HT-29 (cell line): ENCODE measurements at regions not wholly inside any gene's neighbourhood (a gene's known extent, or its start where the extent isn't known, plus 50 kb on each side); places are given as distances from the start of the nearest gene placed in this dataset.
"Not testable (repeated sequence)": the region's sequence is repeated elsewhere in the genome, so short reads cannot be mapped to it uniquely, and the experiment has no call there.

Experiments
- DNase-seq: peaks from one replicate; pipeline ENCODE4 v3.0.0-alpha.2; 2015; ENCODE audit warnings: low spot score

DNA sequence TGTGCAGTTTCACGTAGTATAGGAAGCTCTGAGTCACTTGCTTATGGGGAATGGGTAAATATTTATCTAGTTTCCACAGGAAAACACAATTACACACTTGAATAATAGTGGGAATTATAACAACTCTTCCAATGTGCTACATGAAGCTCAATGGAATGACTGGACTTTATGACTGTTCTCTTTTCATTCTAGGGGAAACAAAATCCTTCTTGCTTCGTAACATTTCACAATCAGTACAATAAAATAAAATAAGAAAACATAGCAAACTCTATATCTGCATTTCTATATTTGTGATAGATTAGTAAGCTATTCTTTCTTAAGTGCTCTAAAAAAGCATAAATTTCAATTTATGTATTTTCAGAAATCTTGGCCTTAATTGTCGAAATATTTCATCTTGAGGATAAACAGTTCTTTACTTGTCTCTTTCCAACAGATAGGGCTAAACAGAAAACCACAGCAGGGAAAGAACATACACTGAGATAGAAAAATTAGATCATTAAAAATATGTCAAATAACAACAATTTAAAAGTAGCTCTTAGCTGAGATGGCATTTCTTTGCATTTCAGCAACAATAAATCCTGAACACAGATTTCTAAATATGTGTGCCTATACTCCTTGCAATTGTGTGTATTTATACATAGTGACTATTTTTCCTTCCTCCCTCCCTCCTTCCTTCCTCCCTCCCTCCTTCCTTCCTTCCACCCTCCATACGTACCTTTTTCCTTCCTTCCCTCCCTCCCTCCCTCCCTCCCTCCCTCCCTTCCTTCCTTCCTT is 395.5 kb upstream of the KCNMB2 start:
- no peak for DNase-seq

DNA sequence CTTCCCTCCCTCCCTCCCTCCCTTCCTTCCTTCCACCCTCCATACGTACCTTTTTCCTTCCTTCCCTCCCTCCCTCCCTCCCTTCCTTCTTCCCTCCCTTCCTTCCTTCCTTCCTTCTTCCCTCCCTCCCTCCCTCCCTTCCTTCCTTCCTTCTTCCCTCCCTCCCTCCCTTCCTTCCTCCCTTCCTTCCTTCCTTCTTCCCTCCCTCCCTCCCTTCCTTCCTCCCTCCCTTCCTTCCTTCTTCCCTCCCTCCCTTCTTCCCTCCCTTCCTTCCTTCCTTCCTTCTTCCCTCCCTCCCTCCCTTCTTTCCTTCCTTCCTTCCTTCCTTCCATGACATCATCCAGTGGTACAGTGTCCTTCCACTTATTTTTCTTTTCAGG is 394.9 kb upstream of the KCNMB2 start:
- DNase-seq: not testable (repeated sequence)

DNA sequence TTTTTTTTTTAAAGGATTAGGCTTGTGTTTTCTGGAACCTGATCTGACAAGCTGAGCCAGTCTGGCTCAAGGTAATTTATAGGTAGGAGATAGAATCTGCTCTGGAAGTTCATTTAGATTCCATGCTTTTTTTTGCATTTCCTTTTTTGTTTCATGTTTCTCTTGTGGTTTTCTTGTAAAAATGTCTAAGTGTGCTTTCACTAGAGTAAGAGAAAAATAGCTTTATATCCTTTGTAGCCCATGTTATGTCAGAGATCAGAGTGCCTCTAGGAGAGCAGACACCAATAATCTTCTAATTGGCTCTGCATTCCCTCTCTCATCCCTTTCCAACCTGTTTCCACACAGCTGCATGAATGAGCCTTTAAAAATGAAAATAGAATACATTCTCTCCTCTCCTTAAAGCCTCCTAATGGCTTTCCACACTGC is 389.8 kb upstream of the KCNMB2 start:
- peak; percentile 49 for DNase-seq

DNA sequence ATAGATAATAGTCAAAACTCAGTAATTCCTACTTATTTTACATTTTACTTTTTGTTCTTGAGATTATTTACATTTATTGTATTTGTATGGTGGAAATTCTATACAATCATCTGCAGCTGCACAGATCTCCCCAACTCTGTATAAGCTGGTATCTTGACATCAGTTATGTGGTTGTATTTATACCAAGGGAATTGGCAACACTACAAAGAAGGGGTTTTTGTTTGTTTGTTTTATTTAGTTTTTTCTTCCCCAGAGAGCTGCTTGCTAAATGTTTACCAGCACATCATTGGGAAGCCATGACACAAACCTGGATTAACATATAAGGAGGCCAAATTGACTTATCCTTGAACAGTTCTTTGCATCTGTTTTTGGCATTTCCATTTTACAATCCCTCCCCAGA is 389.2 kb upstream of the KCNMB2 start:
- no peak for DNase-seq

DNA sequence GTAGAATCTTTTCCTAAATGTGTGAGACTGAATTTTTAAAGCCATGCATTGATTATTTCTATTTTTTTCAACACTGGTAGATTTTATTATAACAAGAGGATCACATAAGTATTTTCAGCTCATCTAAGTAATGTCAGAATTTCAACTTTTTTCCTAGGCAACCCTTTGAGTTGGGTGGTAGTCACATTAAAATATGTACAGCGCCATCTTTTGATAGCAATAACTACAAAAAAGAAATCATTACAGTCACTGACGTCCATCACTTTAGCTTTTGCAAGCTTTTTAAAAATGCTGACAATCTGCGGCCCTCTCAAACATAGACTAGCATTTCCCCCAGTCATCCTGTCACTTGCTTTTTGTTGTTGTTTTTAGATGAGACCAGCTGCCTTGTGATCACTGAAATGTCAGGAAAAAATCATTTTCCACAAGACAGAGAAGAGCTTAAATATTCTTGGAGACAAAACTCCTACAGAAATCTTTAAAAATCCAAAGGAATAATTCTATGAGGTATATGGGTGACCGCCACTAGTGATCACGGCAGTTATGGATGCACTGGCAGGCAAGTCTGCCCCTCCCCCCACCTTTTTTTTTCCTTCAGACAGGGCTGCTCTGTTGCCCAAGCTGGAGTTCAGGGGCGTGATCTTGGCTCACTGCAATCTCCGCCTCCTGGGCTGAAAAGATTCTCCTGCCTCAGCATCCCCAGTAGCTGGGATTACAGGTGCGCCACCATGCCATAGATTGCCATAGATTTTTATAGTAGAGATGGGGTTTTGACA is 384.0 kb upstream of the KCNMB2 start:
- no peak for DNase-seq

DNA sequence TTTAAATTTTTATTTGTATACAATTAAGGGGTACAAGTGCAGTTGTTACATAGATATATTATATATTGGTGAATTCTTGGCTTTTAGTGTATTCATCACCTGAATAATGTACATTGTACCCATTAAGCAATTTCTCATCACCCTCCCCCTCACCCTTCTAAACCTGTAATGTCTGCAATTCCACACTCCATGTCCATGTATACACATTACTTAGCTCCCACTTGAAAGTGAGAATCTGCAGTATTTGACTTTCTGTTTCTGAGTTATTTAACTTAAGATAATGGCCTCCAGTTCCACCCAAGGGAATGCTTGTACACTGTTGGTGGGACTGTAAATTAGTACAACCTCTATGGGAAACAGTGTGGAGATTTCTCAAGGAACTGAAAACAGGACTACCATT is 383.2 kb upstream of the KCNMB2 start:
- no peak for DNase-seq

DNA sequence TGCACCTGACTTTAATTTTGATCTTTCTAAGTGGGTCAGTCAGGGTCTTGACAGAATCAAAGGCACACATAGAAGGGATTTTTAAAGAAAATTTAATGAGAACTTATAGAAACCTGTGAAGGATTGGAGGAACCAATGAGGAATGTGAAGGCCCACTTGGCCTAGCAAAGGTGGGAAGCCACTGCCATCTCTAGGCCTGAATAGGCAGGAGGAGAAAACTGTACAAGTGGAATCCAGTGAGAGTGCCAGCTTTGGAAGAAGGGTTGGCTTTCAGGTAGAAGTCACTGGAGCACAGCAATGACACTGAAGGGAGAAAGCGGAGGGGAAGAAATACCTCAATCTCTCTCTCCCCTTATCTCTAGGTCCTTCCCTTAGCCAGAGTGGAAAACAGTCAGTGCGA is 380.7 kb upstream of the KCNMB2 start:
- no peak for DNase-seq

DNA sequence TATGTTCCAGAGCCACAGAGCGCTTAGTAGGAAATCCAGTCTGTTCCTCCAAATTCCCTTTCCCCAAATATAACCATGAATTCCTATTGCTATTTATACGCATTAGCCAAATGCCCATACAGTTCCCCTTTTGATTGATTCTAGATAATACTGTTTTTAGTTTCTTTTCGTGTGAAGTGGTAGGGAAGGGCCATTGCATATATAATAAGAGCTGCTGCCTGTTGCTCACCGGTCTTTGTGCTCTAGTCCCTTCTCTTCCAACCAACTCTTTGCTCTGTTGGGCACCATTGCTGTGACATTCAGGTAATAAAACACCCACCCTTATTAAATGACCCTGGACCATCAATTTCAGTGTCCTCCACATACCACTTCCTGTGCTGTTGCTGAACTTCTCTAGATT is 379.9 kb upstream of the KCNMB2 start:
- DNase-seq: no peak

DNA sequence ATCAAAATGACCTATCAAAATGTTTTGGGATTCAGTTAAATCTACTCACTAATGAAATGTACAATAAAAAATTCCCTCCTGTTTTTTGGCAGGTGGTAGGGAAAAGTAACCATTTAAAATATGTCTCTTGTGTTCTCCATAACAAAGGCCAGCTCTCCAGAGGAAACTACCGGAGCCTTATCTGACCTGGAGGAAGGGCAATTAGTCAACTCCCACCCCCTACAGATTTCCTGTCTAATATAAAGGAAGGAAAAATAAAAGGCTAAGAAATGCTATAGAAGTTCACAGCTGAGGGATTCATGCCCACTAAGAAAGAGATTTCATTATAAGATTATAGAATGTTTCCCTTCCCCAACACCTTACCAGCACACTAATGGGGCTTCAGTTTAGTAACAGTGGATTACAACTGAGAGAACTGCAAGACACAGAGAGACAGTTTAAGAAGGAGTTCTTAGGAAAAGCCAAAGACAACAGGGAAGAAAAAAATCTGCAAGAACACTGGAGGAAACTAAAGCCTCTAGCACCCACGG is 376.5 kb upstream of the KCNMB2 start:
- DNase-seq: no peak

DNA sequence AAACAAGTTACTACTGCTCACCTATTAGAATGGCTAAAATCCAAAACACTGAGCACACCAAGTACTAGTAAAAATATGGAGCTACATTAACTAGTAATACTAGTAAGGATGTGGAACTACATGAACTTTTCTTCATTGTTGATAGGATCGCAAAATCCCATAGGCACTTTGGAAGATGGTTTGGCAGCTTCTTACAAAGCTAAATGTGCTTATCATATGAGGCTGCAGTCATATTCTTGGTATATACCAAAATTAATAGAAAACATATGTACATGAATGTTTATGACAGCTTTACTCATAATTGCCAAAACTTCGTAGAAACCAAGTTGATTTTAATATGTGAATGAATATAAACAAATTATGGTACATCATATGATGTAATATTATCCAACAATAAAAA is 366.8 kb upstream of the KCNMB2 start:
- DNase-seq: no peak

DNA sequence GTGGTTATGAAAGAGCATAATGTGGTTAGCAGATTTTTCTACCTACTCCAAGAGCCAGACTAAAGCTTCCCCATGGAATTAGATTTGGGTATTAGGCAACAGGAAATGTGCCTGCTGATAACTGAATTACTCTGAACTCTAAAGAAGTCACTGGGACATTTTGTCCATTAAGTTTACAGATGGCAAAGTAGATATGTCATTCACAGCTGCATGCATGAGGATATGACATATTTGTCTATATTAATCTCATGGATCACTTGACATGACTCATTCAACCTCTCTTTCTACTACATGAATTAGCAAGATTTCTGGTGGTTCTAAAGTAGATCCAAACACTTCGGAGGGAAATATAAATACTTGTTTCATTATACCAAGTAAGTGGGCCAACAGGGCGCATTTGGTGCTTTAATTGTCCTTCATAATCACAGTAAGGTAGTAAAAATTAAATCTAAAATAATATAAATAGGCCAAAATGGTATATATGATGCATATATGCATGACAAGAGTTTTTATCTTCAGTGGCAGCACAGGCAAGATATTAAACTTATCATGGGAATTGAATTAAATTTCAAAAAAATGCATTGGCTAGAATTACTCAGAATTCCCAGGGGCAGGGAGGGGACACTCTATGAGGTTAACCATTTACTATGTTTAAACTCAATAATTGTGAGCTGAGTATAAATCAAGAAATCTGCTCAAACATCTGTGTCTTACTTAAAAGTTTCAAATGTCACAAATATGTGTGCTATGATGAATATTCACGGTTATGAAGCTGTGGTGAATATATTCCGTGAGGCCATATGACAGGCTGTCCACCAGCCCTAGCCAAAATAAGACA is 365.3 kb upstream of the KCNMB2 start:
- DNase-seq: peak; percentile 61

DNA sequence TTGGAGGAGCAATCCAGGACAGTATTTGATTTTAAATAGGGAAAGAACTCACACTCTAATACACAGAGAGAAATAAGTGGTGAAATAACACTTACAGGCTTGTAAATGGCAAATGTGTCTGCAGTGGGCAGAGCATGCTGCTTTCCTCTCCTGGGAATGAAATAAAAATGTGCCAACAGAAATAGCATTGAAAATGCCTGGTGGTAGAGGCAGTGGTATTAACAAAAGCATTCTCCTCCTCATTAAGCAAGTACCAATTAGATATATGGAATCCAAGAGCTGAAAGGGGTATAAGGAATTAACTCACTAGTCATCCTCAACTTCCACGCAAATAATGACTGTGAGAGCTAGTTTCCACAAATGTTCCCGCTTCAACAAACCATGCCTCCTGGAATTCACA is 364.1 kb upstream of the KCNMB2 start:
- no peak for DNase-seq

DNA sequence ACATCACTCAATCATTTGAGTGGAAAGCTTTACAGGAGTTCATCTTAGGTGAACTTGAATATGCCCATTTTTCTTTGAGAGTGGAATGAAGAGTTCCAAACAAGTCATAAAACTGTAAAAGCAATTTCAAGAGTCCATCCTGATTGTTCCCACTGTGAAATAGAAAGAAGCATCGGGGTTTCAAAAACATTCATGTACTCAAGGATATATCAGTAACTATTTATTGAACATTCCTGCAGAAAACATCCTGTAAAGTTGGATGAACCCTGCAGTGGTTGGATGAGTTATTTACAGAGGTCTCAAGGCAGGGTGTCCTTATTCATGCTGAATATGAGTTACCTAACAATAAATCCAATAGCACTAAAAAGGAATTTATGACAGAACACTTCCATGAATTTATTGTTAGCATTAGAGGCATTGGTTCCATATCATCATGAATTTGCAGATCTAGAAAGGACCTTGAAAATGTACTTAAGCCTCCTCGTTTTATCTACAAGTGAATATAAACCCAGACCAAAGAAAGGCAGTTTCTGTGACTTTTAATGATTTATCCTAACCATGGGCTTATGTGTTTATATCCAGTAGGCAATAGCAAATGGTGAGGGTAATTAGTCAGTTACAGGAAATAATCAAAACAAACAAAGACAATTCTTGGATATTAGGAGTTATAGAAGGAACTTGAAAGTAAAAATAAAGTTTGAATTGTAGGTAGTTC is 361.9 kb upstream of the KCNMB2 start:
- no peak for DNase-seq

DNA sequence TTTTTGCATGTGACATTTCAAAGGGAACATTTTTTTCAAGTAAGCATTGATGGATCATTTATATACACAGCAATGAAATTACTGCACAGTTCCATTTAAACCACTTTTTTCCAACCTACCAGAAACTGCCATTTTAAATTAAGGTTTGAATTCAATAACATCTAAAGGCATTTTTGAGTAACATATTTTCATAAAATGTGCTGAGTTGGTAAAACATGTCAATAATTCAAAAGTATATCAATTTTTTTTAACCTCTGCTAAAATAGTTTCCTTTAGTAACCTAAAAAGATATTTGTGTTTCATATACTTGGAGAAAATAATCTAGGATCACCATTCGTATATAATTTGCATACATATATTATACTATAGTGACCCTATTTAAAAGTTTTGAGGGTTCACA is 355.1 kb upstream of the KCNMB2 start:
- DNase-seq: no peak

DNA sequence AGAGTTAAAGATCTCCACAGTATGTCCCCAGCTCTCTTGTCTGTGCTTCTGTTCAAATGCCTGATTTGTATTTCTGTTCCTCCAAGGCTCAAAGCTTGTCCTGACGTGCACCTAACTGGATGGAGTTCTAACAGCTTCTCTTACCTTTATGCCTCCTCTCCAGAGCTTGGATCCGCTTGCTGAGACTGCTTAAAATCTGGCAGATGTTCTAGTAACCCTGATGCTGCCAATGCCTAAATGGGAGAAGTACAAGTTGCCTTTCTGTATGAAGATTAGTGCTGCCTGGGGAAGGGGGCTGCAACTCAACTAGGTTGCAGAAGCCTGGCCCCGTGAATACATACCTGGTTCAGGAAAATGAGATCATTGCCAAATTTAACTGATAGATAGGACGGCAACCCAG is 354.5 kb upstream of the KCNMB2 start:
- no peak for DNase-seq

DNA sequence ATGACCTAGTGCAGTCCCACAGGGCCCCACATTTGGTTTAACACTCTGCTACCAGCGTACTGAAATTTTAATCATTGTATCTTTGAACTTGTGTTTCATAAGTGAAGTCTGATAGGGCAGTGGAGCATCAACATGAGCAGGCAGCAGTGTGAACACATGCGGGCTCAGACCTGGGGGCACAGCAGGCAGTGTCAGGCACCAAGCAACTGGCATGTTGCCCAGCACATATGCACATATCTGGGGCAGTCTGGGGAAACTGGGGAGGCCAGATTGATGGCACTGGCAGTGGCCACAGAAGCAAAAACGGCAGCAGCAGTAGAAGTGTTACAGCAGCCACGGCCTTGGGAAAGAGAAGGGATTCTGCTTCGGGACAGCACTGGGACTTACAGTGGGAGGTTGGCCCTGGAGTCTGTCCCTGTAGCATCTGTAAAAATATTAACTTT is 353.9 kb upstream of the KCNMB2 start:
- no peak for DNase-seq

DNA sequence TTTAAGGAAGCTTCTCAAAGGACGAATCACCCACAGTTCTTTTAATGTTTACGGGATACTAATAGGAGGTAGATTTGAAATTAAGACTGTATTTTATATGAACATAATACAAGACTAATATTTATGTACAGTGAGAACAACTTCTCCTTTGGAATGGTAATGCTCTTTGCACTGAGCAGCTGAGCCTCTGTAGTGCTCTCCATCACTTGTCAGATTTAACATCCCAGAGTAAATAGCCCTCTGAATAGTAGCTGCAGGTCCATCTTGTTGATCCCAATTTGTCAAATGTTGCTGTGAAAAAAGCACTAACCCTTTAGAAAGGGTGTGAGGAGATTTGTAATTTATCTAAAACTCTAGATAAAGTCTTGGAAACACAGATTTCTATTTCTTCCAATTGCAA is 351.4 kb upstream of the KCNMB2 start:
- no peak for DNase-seq

DNA sequence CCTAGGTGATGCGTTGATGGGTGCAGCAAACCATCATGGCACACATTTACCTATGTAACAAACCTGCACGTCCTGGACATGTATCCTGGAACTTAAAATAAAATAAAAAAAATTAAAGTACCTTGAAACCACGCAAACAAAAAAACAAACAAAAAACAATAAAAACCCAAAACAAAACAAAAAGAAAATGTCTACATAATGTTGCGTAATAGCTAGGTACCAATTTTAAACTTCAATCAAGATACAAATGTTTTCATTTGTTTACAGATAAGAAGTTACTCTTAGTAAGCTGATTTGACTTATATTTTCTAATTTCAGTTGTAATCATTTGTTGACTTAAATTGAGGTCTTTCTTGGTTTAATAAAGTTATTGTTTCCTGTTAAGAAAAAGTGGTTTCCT is 349.6 kb upstream of the KCNMB2 start:
- DNase-seq: no peak

DNA sequence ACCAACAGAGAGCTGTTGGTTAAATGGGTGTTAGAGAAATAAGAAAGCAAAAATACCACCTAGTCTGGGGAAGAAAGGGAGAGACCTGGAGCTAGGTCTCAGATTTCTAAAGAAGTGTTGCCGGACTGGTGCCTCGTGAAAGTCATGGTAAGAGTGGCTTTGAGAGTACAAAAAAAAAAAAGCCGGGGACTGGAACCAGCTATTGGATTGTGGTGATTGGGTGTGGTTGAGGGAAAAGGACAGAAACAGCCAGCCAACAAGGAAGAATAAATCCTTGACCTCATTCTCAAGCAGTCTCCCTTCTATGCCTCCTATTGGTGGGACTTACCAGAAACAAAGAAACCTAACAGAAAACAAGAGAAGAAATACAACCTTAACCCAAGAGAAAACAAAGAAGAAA is 346.4 kb upstream of the KCNMB2 start:
- no peak for DNase-seq

DNA sequence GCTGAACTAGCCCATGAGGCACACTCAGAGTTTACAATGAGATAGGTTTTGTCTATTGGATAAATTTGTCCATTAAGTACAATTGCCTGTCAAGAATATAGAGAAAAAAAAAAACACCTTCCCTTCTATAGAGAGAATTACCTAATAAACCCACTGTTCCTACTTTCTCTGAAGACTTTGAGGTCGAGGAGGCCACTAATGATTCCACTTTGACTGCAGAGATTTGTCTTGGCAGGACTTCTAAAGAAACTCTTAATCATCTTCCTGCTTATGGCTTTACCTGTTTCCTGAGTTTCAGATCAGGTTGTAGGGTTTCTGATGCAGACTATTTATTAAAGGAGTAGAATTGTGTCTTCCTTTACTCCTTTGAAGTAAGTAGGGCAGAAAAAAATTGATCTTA is 342.4 kb upstream of the KCNMB2 start:
- peak; percentile 37 for DNase-seq

DNA sequence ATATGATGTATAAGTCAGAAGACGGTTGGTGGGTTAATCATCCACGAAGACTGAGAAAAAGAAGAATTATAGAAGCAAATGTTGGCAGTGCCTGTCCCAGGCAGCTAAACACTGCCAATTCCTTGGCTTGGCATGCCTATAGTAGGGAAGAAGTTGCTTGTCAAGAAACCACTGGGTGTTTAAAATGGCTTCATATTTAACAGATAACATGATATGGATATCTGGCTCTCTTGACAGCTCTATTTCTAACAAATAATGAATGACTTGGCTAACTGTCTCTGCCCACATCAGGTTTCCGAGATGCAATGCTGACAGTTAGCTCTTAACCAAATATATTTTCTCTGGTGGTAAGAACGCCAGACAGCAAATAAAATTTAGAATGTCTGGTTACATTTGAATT is 341.7 kb upstream of the KCNMB2 start:
- no peak for DNase-seq
